ENCODE measurements at regions not wholly inside any gene's neighbourhood (a gene's known extent, or its start where the extent isn't known, plus 50 kb on each side); places are given as distances from the start of the nearest gene placed in this dataset.

GRCh38 chr6:56407883-56408410 lies 160.6 kb upstream of the COL21A1 start:
- no peak for DNase-seq

GRCh38 chr6:56406276-56407269 lies 159.2 kb upstream of the COL21A1 start:
- no peak for DNase-seq

- DNase-seq, result no peak
Measured at GRCh38 chr6:56404599-56404998, 157.2 kb upstream of the COL21A1 start.

- no peak for DNase-seq
Measured at GRCh38 chr6:56403745-56404144, 156.4 kb upstream of the COL21A1 start.

GRCh38 chr6:56401477-56402070 lies 154.2 kb upstream of the COL21A1 start:
- no peak for DNase-seq

- DNase-seq, result no peak
Measured at GRCh38 chr6:56400273-56400672, 152.9 kb upstream of the COL21A1 start.

- no peak for DNase-seq
Measured at GRCh38 chr6:56399672-56400263, 152.4 kb upstream of the COL21A1 start.

- DNase-seq, result no peak
Measured at GRCh38 chr6:56399250-56399671, 151.9 kb upstream of the COL21A1 start.

GRCh38 chr6:56396435-56396834 lies 149.1 kb upstream of the COL21A1 start:
- no peak for DNase-seq

GRCh38 chr6:56393615-56394612 lies 146.5 kb upstream of the COL21A1 start:
- no peak for DNase-seq

- no peak for DNase-seq
Measured at GRCh38 chr6:56388415-56388755, 141.0 kb upstream of the COL21A1 start.

- no peak for DNase-seq
Measured at GRCh38 chr6:56387621-56388414, 140.4 kb upstream of the COL21A1 start.

GRCh38 chr6:56386717-56387116 lies 139.3 kb upstream of the COL21A1 start:
- DNase-seq, result no peak

GRCh38 chr6:56385981-56386593 lies 138.7 kb upstream of the COL21A1 start:
- DNase-seq, result no peak

- no peak for DNase-seq
Measured at GRCh38 chr6:56383160-56383559, 135.8 kb upstream of the COL21A1 start.

- DNase-seq, result no peak
Measured at GRCh38 chr6:56382416-56382940, 135.1 kb upstream of the COL21A1 start.

- DNase-seq, result no peak
Measured at GRCh38 chr6:56381801-56382251, 134.4 kb upstream of the COL21A1 start.

GRCh38 chr6:56380476-56380875 lies 133.1 kb upstream of the COL21A1 start:
- DNase-seq, result no peak

- DNase-seq, result no peak
Measured at GRCh38 chr6:56378966-56379585, 131.7 kb upstream of the COL21A1 start.

- DNase-seq, result no peak
Measured at GRCh38 chr6:56378507-56378906, 131.1 kb upstream of the COL21A1 start.
